ENCODE measurements at regions not wholly inside any gene's neighbourhood (a gene's known extent, or its start where the extent isn't known, plus 50 kb on each side); places are given as distances from the start of the nearest gene placed in this dataset.

DNA sequence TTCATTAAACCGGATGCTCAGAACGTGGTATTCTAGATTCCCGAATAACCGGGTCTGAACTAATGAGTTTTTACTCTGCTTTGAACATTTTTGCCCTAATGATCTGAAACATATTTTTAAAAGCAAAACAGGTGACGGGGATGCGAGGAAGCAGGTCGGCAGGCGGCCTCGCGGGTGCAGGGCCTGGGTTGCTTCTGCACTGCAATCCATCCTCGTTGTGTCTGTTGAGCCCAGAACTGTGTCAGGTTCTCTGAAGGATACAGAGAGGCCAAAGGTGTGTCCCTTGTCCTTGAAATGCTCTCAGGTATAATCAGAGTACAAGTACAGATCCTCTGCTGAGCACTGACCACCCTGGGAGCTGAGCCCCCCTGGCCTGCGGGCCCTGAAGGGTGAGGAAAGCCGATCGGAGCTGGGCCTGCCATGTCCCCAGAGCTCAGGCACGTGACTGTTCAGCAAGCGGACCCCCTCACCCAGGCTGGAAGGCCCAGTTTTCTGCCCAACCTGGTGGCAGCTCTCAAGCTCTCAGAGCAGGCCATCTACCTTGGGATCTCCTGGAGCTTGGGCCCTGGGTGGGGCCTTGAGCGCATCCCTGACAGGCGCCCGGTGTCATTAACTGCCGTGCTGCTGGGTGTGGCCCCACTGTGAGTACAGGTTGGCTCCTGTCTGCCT lies 151.8 kb downstream of the OLFM1 start:
- DNase-seq (ENCODE audit: low read depth) = no peak

DNA sequence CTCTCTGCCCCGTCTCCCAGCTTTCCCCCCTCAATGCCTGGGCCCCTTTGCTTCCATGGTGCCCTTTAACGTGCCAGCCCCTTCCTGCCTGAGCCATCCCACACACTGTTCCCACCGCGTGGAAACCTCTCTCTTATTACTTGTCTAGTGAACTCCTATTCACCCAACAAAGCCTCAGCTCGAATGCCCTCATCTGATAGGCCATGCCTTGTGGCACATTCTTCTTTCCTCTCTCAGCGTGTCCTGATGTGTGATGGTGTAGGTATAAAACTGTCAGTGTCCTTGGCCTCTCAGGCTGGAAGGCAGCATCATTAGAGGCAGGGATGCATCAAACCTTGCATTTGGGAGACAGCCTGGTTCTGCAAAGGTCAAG lies 152.3 kb downstream of the OLFM1 start:
- no peak for DNase-seq (ENCODE audit: low read depth)

- DNase-seq (ENCODE audit: low read depth) = no peak
Measured at GRCh38 chr9:135240222-135240621, 152.8 kb downstream of the OLFM1 start.

DNA sequence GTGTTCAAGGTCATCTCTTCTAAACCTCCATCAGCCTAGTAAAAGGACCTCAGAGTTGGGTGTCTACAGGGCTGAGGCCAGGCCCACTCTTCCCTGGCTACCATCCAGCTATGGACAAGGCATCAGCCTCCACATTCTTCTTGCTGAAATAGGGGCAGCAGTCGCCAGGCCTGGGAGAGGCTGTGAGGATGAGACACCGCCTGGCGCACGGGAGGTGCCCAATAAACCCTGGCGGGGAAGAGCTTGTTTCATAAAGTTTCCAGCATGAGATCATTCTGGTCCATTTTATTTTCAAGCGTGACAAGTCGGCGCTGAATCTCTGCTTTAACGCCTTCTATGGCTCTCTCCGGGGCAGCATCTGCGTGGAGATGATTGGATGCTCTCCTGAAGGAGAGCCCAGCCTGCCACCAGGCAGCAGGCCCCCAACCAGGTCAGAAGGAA lies 153.4 kb downstream of the OLFM1 start:
- no peak for DNase-seq (ENCODE audit: low read depth)

DNA sequence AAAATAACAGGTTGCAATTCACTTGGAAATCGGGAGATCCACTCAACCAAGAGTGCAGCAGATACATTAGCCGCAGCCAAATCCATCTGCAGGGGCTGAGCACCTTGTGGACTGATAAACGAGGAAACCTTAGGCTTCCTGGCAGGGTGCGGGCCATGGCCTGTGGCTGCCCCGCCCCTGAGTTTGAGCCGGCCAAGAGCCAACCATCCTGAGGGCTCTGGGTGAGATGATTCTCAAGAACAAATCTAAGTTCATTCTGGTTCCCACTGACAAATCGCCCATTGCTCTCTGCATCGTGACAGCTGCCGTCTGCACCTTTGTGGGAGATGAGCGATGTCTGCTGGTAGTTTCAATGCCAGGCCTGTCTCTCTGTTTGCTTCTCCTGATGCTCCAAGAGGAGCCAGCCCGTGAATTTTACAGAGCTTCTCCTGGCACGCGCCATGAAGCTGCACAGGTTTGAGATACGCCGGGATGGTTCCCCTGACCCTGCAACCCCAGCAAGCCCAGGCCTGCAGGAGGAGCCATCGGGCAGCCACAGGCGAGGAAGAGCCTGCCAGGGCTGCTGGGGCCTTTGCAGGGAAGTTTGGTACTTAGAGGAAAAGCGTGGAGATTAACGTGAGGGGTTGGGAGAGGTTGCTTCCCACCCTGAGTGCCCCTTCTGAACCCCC lies 154.0 kb downstream of the OLFM1 start:
- DNase-seq (ENCODE audit: low read depth) = no peak

DNA sequence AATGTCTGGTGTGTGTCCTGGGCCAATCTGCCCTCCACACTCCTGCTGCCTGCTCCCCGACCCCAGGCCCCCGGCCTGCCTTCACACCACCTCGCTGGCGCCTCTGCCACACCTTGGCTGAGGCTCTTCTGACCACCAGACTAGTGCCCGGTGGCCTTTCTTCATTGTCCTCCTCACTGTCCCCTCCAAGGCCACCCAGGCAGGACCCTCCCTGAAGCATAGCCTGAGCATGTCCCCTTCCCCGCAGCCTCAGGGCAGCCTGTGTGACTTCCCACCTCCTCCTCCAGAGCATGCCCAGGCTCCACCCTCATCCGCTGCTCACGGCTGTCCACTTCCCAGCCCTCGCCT lies 154.6 kb downstream of the OLFM1 start:
- no peak for DNase-seq (ENCODE audit: low read depth)

- no peak for DNase-seq (ENCODE audit: low read depth)
Measured at GRCh38 chr9:135242406-135242805, 154.9 kb downstream of the OLFM1 start.

GRCh38 chr9:135243201-135244190 lies 156.0 kb downstream of the OLFM1 start:
- DNase-seq (ENCODE audit: low read depth) = no peak

- no peak for DNase-seq (ENCODE audit: low read depth)
Measured at GRCh38 chr9:135244271-135245221, 157.1 kb downstream of the OLFM1 start.

- DNase-seq (ENCODE audit: low read depth) = no peak
Measured at GRCh38 chr9:135245482-135246247, 158.2 kb downstream of the OLFM1 start.

- DNase-seq (ENCODE audit: low read depth) = no peak
Measured at GRCh38 chr9:135246248-135247205, 159.1 kb downstream of the OLFM1 start.

GRCh38 chr9:135247227-135247930 lies 159.9 kb downstream of the OLFM1 start:
- DNase-seq (ENCODE audit: low read depth) = no peak

DNA sequence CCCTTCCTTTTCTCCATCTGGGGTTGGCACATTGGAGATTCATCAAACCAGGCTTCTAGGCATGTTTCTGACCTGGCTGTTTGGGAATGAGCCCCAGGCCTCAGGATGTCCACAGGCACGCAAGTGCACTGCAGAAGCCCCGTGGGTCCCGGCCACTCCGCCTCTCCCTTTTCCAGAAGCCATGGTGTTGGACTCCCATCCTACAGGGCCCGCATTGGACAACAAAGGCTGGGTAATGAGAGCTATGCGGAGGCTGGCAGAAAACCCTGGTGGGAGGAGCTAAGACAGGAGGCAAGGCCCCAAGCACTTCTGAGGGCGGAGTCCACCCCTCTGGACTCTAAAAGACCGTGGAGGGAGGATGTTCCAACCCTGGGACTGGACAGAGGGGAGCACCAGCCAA lies 160.6 kb downstream of the OLFM1 start:
- no peak for DNase-seq (ENCODE audit: low read depth)

GRCh38 chr9:135248721-135249120 lies 161.3 kb downstream of the OLFM1 start:
- DNase-seq (ENCODE audit: low read depth) = no peak

GRCh38 chr9:135249191-135249590 lies 161.7 kb downstream of the OLFM1 start:
- DNase-seq (ENCODE audit: low read depth) = no peak

DNA sequence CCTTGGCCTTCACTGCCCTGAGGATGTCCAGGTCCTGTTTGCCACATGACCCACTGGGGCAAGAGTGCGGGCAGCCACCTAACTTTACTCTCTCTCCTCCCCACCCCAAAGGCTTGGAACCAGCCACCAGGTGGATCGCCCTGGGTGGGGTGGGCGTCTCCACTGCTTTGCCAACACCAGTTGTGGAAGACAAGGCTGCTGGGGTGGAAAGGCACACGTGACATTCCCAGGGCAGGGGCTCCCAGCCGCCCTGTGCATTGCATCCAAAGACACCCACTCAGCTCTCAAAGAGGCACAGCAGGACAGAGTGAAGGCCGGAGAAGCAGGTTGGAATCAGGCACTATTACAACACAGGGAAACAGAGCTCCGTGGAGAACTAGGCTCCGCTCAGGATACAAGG lies 162.2 kb downstream of the OLFM1 start:
- DNase-seq (ENCODE audit: low read depth) = no peak

DNA sequence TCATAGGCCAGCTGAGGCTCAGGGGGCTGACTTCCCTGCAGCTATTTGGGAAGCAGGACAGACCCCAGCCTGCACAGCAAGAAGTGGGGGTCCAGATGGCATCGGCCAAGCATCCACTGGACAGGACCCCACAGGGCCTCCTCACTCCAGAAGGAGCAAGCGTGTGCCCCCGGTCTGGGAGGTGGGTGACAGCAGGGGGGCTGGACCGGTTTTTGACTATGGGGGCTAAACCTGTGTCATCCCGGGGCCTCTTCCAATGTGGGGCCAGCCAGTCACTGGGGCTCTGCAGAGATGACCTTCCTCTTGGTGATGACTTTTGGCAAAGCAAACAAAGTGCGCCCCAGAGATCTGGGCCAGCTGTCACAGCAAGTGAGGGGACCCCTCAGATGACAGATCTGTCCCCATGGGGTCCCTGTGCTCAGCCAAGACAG lies 163.9 kb downstream of the OLFM1 start:
- no peak for DNase-seq (ENCODE audit: low read depth)

GRCh38 chr9:135251996-135252760 lies 164.7 kb downstream of the OLFM1 start:
- DNase-seq (ENCODE audit: low read depth) = no peak

Data from activated T-cell treated with anti-CD3 and anti-CD28 coated beads for 48 hours (primary cell).